ENCODE measurements at regions not wholly inside any gene's neighbourhood (a gene's known extent, or its start where the extent isn't known, plus 50 kb on each side); places are given as distances from the start of the nearest gene placed in this dataset.

DNA sequence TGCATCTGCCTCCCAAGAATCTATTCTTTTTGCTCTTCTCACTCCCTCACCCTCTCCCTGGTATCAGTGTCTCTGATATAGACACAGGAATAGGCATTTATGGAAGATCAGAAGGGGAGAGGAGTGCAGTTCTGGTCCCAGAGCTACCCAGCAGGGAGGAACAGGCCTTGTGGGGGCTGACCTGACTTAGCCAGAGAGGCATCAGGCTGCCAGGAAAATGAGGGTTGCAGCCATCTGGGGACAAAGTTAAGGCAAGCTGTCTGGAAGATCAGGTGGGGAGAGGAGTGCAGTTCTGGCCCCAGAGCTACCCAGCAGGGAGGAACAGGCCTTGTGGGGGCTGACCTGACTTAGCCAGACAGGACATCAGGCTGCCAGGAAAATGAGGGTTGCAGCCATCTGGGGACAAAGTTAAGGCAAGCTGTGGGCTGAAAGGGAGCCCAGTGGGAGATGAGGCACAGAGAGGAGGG lies 69.9 kb upstream of the HK2 start:
- intact Hi-C loops (cut with DNase I; ENCODE audit: low total_unique reads), result no loop called here
- H3K27me3 ChIP-seq, result no peaks in the 10 kb centered on the region
- in situ Hi-C loops (cut with MboI; ENCODE audit: low sequenced_read_pairs in 4 of 4), result no loop called here
- H3K4me3 ChIP-seq, result no peak overlapping the region
- H3K27ac ChIP-seq, result no peak overlapping the region
- TF ChIP-seq POLR2A (IDR thresholded peaks at IDR 0.05), result no peak
- TF ChIP-seq, protein P1, sequence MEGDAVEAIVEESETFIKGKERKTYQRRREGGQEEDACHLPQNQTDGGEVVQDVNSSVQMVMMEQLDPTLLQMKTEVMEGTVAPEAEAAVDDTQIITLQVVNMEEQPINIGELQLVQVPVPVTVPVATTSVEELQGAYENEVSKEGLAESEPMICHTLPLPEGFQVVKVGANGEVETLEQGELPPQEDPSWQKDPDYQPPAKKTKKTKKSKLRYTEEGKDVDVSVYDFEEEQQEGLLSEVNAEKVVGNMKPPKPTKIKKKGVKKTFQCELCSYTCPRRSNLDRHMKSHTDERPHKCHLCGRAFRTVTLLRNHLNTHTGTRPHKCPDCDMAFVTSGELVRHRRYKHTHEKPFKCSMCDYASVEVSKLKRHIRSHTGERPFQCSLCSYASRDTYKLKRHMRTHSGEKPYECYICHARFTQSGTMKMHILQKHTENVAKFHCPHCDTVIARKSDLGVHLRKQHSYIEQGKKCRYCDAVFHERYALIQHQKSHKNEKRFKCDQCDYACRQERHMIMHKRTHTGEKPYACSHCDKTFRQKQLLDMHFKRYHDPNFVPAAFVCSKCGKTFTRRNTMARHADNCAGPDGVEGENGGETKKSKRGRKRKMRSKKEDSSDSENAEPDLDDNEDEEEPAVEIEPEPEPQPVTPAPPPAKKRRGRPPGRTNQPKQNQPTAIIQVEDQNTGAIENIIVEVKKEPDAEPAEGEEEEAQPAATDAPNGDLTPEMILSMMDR (IDR thresholded peaks at IDR 0.05 in 4 of 5, conservative IDR thresholded peaks at IDR 0.05 in 1 of 5), result no peak
- H3K4me1 ChIP-seq, result no peaks in the 10 kb centered on the region
- H3K36me3 ChIP-seq, result no peaks in the 10 kb centered on the region
- DNase-seq (no peak), ATAC-seq (no peak)
- H3K9me3 ChIP-seq, result no peaks in the 10 kb centered on the region

DNA sequence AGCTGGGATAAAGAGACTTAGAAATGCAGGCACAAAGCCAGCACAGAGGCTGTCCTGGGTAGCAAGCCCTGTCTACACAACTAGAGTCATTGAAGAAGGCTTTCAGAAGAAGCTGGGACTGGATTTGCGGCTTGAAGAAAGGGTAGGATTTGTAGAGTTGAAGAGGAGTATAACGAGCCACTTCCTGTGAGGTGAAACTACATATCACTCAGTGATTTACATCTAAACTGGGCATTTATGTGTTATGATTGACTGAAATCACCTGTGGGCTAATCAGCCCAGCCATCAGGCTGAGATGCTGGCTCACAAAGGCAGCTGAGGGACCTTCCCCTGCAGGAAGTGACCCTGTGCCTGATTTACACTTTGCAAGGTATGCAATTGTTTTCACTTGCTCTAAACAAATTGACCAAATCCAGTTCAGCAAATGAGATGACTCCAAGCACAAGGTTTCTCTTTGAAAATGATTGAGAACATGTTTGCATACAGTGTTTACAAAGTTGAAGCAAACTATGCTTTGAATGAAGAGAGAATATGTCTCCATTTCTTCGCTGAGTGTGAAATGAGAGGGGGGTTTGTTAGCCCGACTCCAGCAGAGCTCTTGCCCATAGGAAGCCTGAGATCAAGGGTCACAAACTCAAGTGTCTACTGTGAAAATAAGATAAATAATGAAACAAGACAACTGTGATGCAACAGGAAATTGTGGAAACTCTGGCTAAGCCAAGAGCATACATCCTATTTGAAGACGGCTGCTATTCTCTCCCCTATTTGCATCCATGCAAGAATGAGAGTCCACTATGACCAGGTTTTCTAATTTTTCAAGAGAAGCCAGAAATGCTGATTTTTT lies 69.3 kb upstream of the HK2 start:
- Histone ChIP-seq H3K36me3 (no peaks in the 10 kb centered on the region), H3K4me3 (no peak overlapping the region), H3K9me3 (no peaks in the 10 kb centered on the region), H3K27me3 (no peaks in the 10 kb centered on the region), H3K4me1 (no peaks in the 10 kb centered on the region), H3K27ac (no peak overlapping the region)
- DNase-seq (no peak), ATAC-seq (no peak)
- TF ChIP-seq, protein P1 (IDR thresholded peaks at IDR 0.05 in 4 of 5, conservative IDR thresholded peaks at IDR 0.05 in 1 of 5), result no peak
- no peak for TF ChIP-seq POLR2A (IDR thresholded peaks at IDR 0.05)
- in situ Hi-C loops (cut with MboI; ENCODE audit: low sequenced_read_pairs in 4 of 4) (no loop called here), intact Hi-C loops (cut with DNase I; ENCODE audit: low total_unique reads) (no loop called here)

DNA sequence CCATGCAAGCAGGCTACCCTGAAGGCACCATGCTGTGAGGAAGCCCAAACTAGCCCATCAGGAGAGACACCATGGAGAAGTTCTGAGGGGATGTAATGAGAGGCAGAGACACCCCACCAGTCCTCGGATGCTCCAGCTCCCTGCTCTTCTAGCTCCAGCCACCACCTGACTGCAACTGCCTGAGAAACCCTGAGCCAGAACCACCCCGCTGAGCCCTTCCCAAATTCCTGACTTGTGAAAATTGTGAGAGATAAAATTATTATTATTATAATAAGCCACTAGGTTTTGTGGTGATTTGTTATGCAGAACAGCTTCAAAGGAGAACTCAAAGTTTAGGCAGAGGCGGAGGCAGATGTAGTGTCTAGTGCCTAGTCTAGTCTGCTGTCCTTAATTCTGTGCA lies 67.1 kb upstream of the HK2 start:
- Histone ChIP-seq H3K27me3 (no peaks in the 10 kb centered on the region), H3K36me3 (no peaks in the 10 kb centered on the region), H3K4me1 (no peaks in the 10 kb centered on the region), H3K27ac (no peak overlapping the region), H3K9me3 (no peaks in the 10 kb centered on the region), H3K4me3 (no peak overlapping the region)
- no peak for DNase-seq
- TF ChIP-seq, protein P1 (IDR thresholded peaks at IDR 0.05 in 4 of 5, conservative IDR thresholded peaks at IDR 0.05 in 1 of 5), result no peak
- no peak for TF ChIP-seq POLR2A (IDR thresholded peaks at IDR 0.05)
- no peak for ATAC-seq
- intact Hi-C loops (cut with DNase I; ENCODE audit: low total_unique reads), result no loop called here
- in situ Hi-C loops (cut with MboI; ENCODE audit: low sequenced_read_pairs in 4 of 4), result no loop called here

DNA sequence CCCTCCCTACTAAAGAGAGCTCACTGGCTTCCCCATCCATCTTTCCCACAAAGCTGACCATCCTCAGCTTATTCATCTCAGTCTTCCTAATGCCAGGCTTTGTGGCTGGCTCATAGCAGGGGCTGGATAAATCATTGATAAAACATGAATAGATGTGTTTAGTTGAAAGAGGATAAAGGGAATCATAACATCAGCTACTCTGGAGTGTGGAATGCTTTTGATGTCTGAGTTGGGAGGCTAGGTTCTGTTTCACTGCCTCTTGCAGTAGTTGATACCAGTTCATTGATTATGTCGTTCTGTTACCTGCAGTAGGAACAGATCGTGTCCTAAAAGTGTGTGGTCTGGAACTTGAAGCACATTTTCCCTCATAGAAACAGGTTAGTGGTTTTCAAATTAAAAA lies 66.3 kb upstream of the HK2 start:
- TF ChIP-seq, protein P1 (IDR thresholded peaks at IDR 0.05 in 4 of 5, conservative IDR thresholded peaks at IDR 0.05 in 1 of 5), result no peak
- TF ChIP-seq POLR2A (IDR thresholded peaks at IDR 0.05), result no peak
- DNase-seq (no peak), ATAC-seq (no peak)
- no peak overlapping the region for H3K27ac ChIP-seq
- no peaks in the 10 kb centered on the region for H3K9me3 ChIP-seq
- intact Hi-C loops (cut with DNase I; ENCODE audit: low total_unique reads) (no loop called here), in situ Hi-C loops (cut with MboI; ENCODE audit: low sequenced_read_pairs in 4 of 4) (no loop called here)
- no peak overlapping the region for H3K4me3 ChIP-seq
- no peaks in the 10 kb centered on the region for H3K36me3 ChIP-seq
- no peaks in the 10 kb centered on the region for H3K4me1 ChIP-seq
- H3K27me3 ChIP-seq, result no peaks in the 10 kb centered on the region

Measured in gastrocnemius medialis (tissue), 4 donors.